Renal pelvis (tissue), 1 donor: ENCODE measurements at regions not wholly inside any gene's neighbourhood (a gene's known extent, or its start where the extent isn't known, plus 50 kb on each side); places are given as distances from the start of the nearest gene placed in this dataset.
"Not testable (repeated sequence)": the region's sequence is repeated elsewhere in the genome, so short reads cannot be mapped to it uniquely, and the experiment has no call there.

Source experiments
- DNase-seq: peaks from one replicate; pipeline ENCODE4 v3.0.0-alpha.2; 2013

DNA sequence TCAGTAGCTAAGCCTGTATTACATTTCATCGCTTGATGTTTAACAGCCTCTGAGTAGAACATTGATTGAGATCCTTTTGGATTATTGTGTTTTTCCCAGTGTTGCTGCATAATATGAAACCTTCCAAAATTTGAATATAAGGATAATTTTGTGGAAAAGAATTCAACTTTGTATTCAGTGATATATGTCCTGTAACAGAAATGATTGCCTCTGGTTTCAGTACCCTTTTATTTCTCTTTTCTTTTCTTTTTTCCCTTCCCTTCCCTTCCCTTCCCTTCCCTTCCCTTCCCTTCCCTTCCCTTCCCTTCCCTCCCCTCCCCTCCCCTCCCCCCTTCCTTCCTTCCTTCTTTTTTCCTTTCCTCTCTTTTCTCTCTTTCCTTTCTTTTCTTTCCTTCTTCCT lies 74.6 kb downstream of the UTRN start:
- no peak for DNase-seq

DNA sequence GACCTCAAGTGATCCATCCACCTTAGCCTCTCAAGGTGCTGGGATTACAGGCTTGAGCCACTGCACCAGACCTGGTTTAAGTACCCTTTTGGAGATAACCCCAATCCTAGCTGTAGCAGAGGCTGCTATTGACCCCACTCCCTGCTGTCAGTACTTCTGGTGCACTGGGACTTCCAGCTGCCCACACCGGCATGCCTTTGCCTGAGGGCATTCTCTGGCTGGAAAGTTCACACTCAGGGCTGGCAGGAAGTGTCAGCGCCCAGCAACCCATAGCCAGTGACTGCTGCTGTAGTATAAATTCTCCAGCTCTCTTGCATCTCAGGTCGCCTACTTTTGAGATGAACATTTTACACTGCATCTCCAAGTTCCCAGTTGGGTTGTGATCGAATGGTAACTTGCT lies 75.3 kb downstream of the UTRN start:
- DNase-seq: no peak

DNA sequence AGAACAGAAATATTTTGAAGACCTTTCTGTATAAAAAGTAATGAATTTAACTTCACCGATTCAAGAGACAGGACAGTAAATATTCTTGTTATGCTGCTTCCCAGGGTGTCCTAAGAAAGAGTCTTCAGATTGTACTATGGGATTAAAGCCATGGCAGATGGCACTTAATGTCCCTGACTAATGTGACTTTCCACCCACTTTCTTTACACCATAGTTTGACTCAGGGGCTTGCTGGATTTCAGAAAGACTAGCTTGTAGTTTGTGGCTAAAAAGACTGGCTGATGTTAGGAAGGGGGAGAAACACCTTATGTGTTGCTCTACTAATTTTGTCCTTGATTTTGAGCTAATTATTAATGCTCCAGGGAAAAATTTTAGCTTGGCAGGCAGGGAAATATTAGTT lies 75.9 kb downstream of the UTRN start:
- DNase-seq: no peak

DNA sequence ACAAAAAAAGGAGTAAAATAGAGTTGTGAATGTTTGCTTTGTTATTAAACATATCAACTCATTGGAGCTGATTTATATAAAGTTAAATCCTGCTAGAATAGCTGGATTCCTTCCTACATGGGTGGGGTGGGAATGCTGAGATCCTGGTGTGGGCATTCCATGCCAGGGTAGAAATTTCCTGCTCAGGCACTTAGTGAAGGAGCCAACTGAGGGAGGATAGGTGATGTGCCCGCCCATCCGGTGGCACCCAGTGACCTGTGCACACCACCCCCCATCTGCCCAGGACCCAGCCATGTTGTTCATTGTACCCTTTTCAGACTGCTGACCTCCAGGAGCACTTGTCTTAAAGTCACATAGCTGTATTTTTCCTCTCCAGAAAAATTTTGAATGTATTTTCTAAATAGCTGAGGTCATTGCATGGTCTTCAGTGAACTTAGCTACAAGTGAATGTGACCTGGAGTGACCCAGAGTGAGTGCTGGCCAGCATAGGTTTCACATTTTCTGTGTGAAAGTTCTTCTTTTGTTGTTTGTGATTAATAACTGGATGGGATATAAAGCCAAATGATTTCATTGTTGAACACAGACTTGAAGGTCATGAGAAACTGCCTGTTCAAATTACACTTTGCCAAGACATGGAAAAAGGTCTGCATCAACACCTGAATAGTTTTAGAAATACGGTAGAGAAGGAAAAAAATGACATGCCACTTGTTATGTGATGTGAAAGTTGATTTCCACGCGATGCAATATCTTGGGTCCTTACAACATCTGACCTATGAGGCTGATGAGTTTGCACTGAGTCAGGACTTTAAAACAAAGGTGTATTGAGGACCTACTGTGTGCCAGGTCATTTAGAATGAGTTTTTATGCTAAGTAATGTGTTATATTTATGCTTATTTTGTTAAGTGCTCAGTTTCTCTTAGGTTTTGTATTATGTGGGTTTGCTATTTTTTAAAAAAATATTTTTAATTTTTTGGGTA lies 77.2 kb downstream of the UTRN start:
- no peak for DNase-seq

DNA sequence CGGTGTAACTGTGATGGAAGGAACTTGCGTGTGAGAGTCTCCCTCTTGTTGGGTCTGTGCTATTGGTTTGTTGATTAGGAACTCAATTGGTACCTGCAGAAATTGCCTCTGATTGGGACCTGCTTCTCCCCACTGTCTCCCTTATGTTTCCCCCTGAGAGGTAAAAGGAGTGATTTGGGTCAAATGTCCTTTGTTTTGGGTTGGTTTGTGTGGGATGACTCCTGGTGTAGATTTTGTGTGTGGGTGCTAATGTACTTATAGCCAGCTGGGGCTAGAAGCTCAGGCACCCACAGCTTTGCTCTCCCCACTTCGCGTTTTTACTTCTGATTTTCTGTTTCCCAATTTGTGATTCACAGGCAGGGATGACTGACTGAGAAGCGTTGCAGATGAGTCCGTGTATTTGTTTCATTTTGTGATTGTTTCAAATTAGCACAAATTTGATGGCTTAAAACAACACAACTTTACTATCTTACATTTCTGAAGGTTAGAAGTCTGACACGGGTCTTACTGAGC lies 79.1 kb downstream of the UTRN start:
- no peak for DNase-seq

DNA sequence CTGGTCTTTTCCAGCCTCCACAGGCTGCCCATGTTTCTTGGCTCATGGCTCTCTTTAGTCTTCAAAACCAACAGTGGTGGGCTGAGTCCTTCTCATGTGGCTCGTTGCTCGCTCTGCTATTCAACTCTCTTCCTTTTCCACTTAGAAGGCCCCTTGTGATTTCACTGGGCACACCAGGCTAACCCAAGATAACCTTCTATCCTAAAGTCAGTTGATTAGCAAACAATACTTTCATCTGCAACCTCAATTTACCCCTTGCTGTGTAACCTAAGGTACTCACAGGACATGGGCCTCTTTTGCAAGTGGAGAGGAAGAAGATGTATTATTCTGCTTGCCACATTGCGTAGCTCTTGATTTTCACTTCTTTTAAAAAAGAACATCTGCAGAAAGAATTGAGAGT lies 79.6 kb downstream of the UTRN start:
- DNase-seq: no peak

DNA sequence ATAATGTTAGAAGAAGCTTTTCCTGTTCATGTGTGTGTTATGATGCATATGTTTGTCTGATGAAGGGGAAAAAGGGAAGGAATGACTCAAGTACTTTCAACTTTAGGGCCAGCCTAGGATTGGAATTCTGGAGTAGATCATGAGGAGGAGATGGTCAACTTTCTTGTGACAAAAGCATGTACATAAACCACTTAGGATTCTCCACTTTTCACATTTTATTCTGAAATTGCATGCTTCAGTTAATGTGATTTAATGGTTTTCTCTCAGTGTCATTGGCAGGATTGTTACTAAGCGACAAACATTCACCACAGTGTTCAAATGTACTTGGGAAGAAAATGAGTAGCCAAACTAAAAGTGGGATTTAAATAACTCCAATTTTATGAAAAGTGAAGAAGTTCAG lies 80.1 kb downstream of the UTRN start:
- no peak for DNase-seq

DNA sequence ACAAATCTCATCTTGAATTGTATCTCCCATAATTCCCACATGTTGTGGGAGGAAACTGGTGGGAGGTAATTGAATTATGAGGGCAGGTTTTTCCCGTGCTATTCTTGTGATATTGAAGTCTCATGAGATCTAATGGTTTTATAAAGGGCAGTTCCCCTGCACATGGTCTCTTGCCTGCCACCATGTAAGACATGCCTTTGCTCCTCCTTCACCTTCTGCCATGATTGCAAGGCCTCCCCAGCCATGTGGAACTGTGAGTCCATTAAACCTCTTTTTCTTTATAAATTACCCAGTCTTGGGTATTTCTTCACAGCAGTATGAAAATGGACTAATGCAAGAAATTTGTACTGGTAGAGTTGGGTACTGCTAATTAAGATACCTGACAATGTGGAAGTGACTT lies 84.6 kb downstream of the UTRN start:
- not testable (repeated sequence) for DNase-seq

DNA sequence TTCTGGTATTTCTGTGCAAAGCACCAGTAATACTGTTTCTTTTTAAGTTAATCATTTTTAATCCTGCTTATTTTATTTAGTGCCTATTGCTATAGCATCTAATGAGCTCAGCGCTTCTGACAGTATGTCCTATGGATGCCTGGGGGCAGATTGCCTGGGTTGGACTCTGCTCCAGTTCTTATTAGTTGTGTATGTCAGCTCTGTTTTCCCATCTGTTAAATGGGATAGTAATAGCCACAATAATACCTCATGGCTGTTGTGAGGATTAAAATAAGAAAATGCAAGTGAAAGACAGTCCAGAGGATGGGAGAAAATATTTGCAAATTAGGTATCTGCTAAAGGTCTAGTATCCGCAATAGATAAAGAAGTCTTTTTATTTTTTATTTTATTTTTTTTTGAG lies 87.0 kb downstream of the UTRN start:
- DNase-seq: no peak

DNA sequence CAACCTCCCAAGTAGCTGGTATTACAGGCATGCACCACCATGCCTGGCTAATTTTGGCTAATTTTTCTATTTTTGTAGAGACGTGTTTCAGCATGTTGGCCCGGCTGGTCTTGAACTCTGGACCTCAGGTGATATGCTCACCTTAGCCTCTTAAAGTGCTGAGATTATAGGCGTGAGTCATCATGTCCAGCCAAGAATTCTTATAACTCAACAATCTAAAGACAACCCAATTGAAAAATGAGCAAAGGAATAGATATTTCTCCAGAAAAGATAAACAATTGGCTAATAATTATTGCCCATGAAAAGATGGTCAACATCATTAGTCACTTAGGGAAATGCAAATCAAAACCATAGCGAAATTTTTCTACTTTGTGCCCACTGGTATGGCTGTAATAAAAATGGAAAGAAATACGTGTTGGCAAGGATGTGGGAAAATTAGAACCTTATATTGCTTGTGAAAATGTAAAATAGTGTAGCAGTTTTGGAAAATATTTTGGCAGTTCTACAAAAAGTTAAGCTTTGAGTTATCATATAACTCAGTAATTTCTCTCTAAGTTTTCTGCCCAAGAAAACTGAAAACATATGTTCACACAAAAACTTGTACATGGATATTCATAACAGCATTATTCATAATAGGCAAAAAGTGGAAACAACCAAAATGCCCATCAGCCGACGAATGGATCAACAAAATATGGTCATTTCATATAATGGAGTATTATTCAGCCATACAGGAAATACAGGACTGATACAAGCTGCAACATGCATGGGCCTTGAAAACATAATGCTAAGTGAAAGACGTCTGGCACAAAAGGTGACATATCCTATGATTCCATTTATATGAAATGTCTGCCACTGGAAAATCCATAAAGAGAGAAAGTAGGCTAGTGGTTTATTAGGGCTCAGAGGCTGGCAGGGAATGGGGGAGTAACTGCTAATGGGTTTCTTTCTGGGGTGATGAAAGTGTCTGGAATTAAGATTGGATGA lies 87.8 kb downstream of the UTRN start:
- DNase-seq: no peak

DNA sequence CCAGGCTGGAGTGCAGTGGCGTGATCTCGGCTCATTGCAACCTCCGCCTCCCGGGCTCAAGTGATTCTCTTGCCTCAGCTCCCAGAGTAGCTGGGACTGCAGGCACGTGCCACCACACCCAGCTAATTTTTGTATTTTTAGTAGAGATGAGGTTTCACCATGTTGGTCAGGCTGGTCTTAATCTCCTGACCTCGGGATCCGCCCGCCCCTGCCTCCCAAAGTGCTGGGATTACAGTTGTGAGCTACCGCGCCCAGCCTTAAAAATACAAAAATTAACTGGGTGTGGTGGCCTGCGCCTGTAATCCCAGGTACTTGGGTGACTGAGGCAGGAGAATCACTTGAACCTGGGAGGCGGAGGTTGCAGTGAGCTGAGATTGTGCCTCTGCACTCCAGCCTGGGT lies 89.4 kb downstream of the UTRN start:
- DNase-seq: not testable (repeated sequence)

DNA sequence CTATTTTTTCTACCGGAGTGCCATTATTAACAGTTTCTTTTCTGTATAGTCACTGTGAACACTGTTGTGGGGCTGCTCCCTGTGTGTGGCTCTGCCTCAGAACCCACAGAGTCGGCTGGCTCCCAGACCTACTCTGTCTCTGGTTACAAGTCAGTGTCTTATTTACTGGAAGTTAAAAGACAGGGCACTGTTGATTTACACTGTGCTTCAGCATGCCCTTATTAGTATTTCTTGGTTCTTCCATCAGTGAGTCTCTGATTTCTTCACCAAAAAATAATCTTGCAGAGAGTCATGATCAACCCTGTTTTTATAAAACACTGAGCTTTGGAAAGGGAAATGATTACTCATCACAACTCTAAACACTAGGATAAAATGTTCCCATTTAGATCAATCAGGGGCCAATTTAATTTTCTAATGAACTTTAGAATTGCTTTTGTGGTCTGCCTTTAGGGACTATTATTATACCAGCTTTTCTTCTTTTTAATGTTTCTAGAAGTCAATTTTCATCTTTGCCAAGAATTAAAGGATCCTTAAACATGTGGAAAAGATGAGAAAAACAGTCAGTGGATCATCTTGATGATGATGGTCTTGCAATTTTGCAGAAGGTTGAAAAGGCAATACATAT lies 92.6 kb downstream of the UTRN start:
- peak; percentile 48 for DNase-seq

DNA sequence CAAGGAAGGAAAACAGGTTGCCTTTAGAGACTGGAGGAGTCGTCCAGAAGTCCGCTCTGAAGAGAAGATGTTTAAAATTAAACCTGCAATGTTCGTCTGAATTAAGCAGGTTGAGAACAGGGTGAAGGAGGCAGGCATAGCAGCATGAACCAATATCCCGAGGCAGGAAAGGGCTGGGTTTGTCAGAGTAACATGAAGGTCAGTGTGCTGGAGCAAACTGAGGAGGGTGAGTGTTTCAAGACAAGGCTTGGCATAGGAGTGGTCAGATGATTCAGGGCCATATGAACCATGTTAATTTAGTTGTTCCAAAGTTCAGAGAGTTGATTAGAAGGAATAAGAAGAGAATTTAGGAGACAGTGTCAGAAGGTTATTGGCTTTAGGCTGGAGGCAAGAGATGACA lies 93.3 kb downstream of the UTRN start:
- DNase-seq: no peak

DNA sequence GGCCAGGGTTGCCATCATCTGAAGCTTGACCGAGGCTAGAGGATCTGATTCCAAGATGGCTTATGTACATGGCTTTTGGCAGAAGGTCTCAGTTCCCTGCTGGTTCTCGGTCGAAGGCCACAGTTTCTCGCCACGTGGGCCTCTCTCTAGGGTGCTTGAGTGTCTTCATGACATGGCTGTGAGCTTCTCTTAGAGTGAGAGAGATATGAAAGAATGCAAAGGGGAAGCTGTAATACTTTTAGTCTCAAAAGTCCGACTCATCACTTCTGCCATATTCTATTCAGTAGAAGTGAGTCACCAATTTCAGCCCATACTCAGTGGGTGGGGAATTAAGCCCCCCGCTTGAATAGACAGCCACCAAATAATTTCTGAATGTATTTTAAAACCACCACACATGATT lies 94.2 kb downstream of the UTRN start:
- no peak for DNase-seq

DNA sequence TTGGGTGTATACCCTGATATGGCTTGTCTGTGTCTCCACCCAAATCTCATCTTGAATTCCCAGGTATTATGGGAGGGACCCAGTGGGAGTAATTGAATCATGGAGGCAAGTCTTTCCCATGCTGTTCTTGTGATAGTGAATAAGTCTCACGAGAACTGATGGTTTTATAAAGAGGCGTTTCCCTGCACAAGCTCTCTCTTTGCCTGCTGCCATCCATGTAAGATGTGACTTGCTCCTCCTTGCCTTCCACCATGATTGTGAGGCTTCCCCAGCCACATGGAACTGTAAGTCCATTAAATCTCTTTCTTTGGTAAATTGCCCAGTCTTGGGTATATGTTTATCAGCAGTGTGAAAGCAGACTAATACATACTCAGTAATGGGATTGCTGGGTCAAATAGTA lies 96.4 kb downstream of the UTRN start:
- DNase-seq: not testable (repeated sequence)

DNA sequence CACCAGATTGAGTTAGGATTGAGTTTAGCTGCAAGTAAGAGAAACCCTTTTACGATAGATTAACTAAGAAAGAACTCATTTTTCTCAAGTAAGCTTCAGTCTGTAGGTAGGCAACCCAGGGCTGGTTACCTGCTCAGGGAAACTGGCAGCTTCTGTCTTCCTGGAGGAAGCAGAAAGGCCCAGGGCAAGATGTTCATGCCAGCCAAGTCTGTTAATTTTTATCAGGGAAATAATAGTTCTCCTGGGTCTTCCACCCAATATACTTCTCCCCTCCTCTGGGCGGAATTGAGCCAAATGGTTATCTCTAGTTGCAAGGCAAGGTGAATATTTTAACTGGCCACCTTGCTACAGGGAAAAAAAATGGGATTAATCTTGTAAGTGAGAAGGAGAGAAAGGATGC lies 98.2 kb downstream of the UTRN start:
- no peak for DNase-seq

DNA sequence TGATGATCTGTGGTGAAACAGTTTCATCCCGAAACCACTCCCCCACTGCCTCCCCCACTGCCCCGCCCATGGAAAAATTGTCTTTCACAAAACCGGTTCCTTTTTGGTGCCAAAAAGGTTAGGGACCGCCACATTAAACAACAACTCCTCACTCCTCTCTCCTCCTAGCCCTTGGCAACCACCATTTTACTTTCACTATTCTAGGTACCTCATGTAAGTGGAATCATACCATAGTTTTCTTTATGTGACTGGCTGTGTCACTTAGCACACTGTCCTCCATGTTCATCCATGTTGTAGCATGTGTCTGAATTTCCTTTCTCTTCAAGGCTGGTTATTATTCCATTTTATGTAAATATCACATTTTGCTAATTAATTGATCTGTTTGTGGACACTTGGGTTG lies 99.3 kb downstream of the UTRN start:
- DNase-seq: no peak

DNA sequence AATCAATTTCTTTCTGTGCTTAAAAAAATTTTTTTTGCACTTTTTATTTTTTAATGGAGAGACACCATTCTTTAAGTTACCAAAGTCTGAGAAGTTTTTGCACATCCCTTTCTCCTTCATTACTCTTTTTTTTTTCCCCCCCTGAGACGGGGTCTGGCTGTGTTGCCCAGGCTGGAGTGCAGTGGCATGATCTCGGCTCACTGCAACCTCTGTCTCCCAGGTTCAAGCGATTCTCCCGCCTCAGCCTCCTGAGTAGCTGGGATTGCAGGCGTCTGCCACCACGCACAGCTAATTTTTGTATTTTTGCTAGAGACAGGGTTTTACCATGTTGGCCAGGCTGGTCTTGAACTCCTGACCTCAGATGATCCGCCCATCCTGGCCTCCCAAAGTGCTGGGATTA lies 104.3 kb downstream of the UTRN start:
- not testable (repeated sequence) for DNase-seq

DNA sequence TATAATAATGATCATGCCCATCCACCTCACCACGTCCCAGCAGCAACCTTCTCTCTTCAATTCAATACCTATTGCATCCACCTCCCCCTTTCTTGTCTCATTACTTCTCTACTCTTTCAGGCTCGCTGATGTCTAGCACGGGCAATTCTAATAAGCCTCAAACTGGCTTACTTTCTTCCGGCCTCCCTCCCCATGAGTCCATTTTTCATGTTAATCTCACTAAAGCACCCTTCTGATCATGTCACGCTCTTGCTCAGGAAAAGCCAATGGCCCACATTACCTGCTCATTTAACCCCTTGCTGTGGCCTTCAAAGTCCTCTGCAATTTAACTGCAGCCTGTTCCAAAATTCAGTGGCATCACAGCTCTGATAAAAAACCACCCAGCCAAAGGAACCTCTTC lies 105.1 kb downstream of the UTRN start:
- DNase-seq: no peak

DNA sequence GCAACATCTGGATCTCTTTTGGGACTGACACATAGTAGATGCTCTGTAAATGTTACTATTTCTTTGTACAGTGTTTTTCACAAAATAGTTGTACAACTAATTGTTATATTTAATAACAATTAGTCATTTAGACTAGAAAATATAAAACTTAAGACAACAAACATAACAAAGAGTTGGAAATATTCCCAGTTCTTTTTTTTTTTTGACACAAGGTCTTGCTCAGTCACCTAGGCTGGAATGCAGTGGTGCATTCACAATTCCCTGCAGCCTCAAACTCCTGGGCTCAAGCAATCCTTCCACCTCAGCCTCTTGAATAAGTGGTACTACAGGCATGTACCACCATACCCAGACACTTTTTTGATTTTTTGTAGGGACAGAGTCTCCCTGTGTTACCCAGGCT lies 105.8 kb downstream of the UTRN start:
- no peak for DNase-seq

DNA sequence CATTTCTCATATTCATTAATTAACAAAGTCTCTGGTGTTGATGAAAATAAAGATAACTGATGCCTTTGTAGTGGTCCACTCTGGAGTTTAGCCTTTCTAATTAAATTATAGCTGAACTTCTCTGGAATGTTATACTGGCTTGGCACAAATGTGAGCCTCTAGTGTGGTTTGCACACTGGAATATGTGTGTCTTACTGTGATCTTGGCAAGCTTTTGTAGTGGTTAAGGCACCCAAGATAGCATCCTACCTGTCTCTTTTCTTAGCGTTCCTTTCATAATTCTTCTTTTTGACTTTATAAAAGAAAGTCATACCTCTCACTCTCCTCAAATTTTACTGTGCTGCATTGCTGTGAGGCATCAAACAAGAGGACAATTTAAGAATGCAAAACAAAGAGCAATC lies 107.4 kb downstream of the UTRN start:
- no peak for DNase-seq

DNA sequence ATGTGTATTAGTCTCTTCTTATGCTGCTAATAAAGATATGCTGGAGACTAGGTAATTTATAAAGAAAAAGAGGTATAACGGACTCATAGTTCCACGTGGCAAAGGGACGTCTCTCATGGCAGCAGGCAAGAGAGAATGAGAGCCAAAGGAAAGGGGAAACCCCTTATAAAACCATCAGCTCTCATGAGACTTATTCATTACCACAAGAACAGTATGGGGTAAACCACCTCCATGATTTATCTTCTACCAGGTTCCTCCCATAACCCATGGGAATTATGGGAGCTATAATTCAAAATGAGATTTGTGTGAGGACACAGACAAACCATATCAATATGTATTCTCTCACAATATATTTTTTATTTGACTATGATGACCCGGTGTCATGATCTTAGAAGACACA lies 109.1 kb downstream of the UTRN start:
- no peak for DNase-seq
